ENCODE measurements at regions not wholly inside any gene's neighbourhood (a gene's known extent, or its start where the extent isn't known, plus 50 kb on each side); places are given as distances from the start of the nearest gene placed in this dataset.
A peak's percentile ranks its signal among the peaks of the same experiment; 100 is the strongest.

DNA sequence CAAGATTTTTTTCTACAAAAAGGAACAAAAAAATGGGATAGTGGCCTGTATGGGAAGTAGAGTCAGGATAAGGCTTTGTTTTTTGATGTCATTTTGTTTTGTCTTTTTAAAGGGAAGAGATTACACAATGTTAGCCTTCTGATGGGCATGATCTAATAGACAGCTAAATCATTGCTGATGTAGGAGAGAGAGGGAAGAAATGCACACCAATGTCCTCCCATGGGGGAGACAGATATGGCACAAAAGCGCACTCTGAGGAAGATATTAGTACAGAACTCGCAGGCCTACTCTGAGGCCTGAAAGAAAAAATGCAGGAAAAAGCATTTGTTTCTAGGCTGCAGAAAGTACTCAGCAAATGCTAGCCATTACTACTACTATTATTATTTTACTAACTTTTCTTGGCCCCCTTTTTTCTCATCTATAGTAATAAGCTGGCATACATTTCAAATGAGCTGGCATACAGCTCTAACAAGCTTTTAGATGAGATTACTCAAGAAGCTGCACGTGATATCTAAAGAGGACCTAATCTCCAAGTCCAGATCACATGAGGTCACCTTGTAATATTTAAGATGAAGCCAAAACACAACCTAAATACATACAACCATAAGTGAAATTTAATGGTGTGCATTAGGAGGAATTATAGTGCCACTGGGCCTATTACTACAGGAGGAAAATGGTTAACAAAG is 269.4 kb upstream of the TANK start:
- no peak for DNase-seq

DNA sequence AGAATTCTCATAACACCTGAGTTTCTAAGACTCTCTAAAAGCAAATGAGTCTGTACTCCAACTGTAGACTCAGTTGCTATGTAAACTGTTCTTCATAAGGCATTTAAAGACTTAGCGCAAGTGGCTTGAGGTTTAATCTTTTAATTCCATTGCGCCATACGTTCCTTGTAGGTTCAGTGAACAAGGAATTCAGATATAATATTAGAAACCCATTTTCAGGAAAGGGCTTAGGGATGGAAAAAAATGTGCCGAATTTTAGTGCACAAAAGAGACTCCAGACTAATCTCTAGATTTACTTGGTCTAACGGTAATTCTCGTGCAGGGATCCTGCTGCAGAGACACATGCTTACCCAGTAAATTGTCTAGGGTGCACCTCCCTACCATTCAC is 268.9 kb upstream of the TANK start:
- DNase-seq = no peak

- no peak for DNase-seq
These were observed 268.0 kb upstream of the TANK start for GRCh38 chr2:160892204-160892603.

DNA sequence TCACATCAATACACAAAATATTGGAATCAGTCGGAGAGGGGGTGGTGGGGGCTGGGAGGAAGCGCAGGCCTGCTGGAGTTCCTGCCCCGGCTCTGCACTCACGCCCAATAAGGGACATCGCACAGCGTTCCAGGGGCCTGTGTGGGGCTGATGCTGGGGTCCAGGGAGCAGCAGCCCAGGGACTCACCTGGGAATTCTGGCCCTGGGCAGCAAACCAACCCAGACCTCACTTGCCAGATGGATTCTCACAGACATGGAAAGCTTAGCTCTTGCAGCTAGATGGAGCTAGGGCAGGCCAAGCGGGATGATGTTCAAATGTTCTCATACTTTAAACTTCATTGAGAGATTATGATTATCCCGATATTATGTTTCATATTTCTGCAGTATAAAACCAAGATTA is 266.6 kb upstream of the TANK start:
- DNase-seq = no peak

DNA sequence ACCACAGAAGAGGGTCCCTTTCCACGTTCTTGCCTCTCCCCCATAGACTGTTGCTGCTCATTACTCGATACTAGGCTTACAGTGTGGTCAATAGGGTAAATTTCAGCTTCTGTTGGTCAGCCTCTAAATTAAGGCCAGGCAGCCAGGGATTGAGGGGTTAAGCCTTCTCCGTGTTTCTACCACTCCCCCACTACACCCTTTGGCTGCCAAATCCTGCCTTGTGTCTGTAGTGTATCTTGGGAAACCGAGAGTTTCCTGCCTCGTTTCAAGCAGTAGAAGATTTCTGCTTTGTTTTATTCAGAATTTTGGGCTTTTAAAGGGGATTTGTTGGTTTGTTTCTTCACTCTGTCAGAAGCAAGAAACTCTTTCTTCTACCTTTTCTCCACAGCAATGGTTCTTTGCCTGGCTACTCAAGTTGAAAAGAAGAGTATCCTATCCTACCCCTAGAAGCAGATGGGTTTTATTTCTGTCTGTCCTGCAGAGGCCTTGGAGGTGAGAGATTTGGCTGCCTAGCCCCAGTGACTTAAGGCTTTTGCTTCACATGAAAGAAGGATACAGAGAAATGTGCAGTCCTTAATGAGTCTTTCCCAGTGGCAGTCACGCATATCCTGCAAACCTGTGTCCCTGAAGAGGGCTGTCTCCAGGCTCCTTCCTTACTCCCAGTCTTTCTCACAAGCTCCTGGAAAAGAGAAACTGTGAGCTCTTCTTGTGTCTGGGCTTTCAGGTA is 261.5 kb upstream of the TANK start:
- no peak for DNase-seq

DNA sequence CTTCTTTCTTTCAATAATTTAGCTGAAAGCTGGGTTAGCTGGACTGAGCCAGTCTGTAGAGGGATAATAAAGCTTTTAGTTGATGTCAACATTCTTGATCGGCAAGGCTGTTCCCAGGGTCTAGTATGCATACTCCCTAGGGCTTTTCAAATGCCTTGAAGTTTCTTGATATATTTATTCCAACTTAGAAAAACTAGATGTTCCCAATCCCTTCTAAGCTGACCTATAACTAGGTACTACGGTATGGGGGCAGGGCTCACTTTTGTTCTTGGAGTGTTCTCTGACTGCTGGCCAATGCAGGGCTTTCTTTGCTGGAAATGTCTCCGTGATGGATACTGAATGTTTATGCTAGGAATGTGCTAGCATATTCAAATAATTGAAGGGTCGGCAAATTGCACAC is 258.6 kb upstream of the TANK start:
- no peak for DNase-seq

DNA sequence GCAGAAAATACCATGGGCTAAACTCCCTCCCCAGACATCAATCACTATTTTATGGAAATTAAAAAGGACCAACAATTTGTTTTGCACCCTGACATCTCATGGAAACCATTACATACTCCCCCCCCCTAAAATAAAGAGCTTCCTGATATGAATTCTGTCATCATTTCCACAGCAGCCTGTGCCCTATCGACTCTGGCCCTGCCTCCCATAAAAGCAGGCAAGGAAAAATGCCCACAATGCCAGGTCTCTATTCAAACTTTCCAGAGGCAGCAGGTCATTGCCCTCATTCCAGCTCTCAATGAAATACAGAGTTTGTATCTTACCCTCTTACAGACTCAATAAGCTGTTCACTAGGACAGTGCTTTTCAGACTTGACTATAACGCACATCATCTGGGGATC is 254.4 kb upstream of the TANK start:
- DNase-seq = no peak

DNA sequence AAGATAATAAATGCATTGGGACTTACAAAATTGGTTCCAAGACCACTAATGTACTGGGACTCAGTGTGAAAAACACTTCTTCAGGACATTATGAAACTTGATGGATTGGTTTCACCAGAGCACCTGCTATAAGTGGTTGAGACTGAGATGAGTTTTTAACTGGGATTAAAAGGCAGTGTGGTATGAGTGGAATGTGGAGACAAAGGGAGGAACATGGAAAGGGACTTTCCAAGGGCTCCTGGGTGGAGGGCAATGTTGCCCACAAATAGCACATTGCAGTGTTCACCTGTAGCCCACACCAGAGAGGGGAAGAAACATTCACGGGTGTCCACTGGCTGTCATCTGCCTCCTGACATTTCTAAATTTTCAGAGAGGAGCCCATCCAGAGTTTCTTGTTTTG is 253.3 kb upstream of the TANK start:
- DNase-seq = peak in 1 of 2 experiments; percentile 2

DNA sequence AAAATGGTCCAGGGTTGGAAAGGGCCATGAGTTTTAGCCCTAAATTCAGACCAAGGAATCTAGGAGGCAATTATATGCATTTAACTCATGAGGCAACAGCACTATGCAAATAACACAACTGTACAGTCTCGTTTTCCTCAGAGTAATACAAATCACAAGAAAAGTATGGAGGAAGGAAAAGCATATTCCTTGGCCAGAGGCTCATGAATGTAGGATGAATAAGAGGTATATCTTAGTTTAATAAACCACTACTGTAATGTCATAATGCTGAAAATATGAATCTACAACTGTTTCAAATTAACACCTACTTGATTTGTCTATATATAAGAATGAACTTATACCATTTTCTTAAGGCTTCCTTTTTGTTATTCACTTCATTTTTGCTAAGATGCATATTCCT is 252.5 kb upstream of the TANK start:
- no peak for DNase-seq

DNA sequence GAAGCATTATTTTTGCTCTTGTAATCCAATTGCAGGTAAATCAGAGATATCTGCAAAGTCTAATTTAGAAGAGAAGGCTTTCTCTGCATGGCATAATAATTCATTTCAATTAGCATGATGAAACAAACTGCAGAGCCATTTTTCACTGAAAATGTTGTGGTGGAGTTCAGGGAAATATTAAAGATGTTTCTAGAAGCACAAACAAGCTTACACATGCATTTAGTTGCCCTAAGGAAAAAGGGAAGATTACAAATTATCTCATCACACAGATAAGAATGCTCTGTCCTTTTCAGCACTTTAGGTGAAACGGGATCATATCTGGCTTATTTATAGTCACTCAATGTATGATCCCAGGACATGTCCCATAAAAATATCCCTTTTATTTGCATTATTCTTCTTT is 252.1 kb upstream of the TANK start:
- no peak for DNase-seq

DNA sequence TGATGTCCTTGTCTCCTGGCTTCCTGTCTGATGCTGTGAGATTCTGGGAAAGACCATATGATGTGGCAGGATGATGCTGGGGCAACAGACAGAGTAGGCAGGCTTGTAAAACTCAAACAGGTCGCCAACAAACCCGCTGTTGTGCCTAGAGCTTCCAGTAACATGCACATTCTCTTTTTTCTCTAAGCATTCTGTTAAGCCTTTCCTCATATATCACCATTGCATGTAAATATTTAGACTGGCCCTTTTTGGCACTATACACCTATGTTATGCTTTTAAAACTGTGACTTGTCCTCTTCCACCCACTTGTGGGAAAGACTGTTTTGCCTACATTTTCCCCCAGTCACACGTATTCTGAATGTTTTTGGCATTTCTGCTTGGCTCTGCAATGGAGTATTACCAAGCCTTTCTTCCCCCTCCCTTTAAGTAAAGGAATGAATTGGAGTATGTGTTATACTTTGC is 250.4 kb upstream of the TANK start:
- no peak for DNase-seq

DNA sequence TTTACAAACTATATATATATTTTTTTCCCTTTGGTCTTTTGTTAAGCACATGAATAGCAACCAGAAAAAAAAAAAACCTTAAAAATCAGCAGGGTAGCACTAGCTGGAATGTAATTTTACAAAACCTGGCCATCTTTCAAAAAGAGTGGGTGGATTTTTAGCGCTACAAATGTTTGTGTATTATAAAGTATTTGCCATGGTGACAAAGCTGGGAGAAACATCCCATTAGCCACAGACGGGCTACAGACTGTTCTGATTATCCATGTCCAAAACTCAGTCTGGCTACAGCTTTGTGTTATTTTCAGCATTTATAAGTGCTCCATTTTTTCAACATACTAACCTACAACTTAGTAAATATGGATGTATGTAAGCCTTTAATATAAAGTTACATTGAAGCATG is 249.5 kb upstream of the TANK start:
- no peak for DNase-seq

- DNase-seq = no peak
These were observed 249.0 kb upstream of the TANK start for GRCh38 chr2:160911258-160911657.

- DNase-seq = no peak
These were observed 248.0 kb upstream of the TANK start for GRCh38 chr2:160912276-160912675.

DNA sequence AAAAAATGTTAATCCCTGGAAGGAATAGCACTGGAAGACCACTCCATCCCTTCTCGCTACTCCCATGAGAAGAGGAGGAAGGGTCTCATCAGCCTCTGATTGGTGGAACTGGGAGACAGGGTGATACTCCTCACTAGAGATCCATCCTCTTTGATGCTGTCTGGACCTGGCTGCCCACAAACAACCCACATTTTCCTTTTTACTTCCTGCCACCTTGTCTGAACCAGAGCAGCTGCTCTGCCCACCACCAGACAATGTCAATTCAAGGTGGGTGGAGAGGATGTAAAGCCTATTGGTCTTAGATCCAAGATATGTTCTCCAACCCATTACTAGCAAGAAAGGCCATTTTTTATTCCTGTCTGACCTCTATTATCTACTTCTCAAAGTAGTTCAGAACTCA is 246.9 kb upstream of the TANK start:
- DNase-seq = no peak

DNA sequence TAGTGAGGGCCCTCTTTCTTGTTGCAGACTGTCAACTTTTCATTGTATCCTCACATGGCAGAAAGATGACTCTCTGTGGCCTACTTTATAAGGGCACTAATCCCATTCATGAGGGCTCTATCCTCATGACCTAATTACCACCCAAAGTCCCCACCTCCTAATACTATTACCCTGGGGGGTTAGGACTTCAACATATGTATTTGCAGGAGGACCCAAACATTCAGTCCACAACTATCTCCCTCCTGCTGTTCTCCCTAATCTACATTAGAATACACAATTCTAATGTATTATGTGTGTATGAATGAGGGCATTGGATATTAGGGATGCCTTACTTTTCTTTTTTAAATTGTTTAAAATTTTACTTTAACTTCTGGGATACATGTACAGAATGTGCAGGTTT is 246.0 kb upstream of the TANK start:
- DNase-seq = no peak

GRCh38 chr2:160916300-160916699 is 243.9 kb upstream of the TANK start:
- DNase-seq = no peak

DNA sequence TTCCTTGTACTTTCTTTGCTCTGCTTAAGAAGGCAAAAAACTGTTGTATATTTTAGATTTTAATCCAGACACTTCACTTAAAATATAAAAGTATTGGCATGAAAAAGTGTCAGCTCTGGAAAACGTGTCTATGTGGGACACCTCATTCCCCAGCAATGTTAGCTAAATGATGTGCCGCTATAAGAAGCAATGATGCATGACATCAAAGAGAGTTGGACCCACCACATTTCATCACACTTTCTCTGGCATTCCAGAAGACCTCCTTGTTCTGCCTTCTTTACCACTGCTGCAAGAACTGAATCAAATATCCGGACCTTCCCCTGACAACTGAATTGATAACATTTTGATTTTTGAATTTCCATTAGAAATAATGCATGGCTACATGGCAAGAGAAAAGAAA is 242.4 kb upstream of the TANK start:
- no peak for DNase-seq

- DNase-seq = no peak
These were observed 242.0 kb upstream of the TANK start for GRCh38 chr2:160918258-160918657.

GRCh38 chr2:160918906-160919503 is 241.2 kb upstream of the TANK start:
- DNase-seq = peak in 1 of 2 experiments; percentile 41

DNA sequence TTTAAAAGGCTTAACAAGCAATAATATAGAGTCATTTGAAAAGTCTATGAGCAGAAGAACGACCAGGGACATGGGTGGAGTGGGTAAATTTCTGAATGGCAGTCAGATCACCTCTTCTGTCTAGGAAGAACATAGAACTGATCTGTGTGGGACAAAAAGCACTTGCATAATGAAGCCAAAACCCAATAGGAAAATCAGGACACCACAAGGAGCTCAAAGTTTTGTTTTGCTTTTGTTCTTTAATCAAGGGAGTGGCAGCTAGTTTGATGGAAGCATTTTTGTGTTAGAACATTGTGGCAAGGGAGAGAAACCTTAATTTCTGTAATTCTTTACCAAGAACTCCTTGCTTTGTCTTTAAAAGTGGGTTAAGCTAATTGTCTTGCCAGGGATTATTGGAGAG is 240.2 kb upstream of the TANK start:
- no peak for DNase-seq

DNA sequence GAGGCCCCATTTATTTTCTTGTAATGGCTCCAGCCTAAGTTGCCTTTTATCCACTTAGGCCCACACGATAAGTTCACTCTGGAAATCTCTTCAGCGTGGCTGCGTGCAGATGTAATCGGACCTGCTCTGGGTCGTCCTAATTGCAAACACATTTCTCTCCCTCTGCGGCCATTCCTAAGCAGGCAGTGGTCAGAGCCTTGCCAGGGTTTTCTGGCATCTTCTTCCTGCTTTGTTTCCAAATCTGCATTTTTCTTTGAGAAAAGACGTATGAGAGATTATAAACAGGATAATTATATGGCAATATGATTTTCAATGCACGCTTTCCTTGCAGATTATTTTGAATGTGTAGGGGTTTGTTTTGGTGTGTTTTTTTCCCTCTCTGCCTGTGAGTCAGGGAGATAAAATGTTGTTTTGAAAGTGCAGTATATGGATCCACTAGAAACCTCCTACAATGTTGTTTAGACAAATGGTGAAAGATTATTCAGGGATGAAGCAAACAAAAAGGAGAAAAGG is 239.4 kb upstream of the TANK start:
- no peak for DNase-seq

- DNase-seq = no peak
These were observed 238.8 kb upstream of the TANK start for GRCh38 chr2:160921386-160921964.

GRCh38 chr2:160924936-160925353 is 235.3 kb upstream of the TANK start:
- no peak for DNase-seq
